KOPT-K1 (cell line): ENCODE measurements at regions not wholly inside any gene's neighbourhood (a gene's known extent, or its start where the extent isn't known, plus 50 kb on each side); places are given as distances from the start of the nearest gene placed in this dataset.

Experiments
- H3K27ac ChIP-seq: fragments of 200-600 bp; sonication (generic); 2 replicates; pipeline ENCODE4 v1.5.1; 2016; ENCODE audit warnings: antibody characterized with exemption, mild to moderate bottlenecking, low read depth, low read length; ENCODE audit not compliant: poor library complexity, severe bottlenecking
- H3K36me3 ChIP-seq: fragments of 200-600 bp; sonication (generic); 2 replicates; pipeline ENCODE4 v1.5.1; 2017; ENCODE audit warnings: antibody characterized with exemption, mild to moderate bottlenecking, low read length, moderate library complexity; ENCODE audit not compliant: insufficient read depth
- H3K9me3 ChIP-seq: fragments of 200-600 bp; sonication (generic); 2 replicates; pipeline ENCODE4 v1.5.1; 2017; ENCODE audit warnings: antibody characterized with exemption, low read length, mild to moderate bottlenecking; ENCODE audit not compliant: insufficient read depth, poor library complexity, severe bottlenecking

- no peaks in the 10 kb centered on the region for H3K36me3 ChIP-seq
- H3K27ac ChIP-seq, result no peak overlapping the region
These were observed 232.5 kb downstream of the BCL11B start for GRCh38 chr14:99039331-99040041.

GRCh38 chr14:99040052-99040451 lies 231.9 kb downstream of the BCL11B start:
- H3K27ac ChIP-seq, result no peak overlapping the region
- no peaks in the 10 kb centered on the region for H3K9me3 ChIP-seq
- H3K36me3 ChIP-seq, result no peaks in the 10 kb centered on the region

More at GRCh38 chr14:99039331-99040041, 232.5 kb downstream of the BCL11B start:
- H3K9me3 ChIP-seq, result no peaks in the 10 kb centered on the region

DNA sequence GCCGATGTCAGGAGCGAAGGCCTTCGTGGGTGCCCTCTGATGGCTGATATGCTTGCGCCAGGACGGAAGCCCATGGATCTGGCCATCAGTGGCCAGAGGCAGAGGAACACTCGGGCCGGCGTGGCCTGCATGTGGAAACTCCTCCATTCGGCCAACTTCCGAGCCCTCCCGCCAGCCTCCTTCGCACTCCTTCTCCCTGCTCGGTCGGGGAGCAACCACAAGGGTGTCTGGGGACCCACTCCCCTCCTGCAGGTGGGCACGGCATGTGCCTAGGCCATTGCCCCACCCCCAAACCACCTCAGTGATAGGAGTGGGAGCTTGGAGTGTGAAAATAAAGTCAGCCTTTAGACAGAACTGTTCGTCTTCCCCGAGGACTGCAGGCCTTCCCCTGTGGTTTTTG lies 231.3 kb downstream of the BCL11B start:
- Histone ChIP-seq H3K36me3 (no peaks in the 10 kb centered on the region), H3K9me3 (no peaks in the 10 kb centered on the region), H3K27ac (no peak overlapping the region)

GRCh38 chr14:99041141-99041819 lies 230.7 kb downstream of the BCL11B start:
- H3K27ac ChIP-seq, result no peak overlapping the region

GRCh38 chr14:99041820-99042174 lies 230.2 kb downstream of the BCL11B start:
- Histone ChIP-seq H3K27ac (no peak overlapping the region), H3K36me3 (no peaks in the 10 kb centered on the region)

More at GRCh38 chr14:99041141-99041819, 230.7 kb downstream of the BCL11B start:
- H3K36me3 ChIP-seq, result no peaks in the 10 kb centered on the region
- no peaks in the 10 kb centered on the region for H3K9me3 ChIP-seq

GRCh38 chr14:99042381-99043266 lies 229.4 kb downstream of the BCL11B start:
- H3K27ac ChIP-seq, result no peak overlapping the region
- no peaks in the 10 kb centered on the region for H3K9me3 ChIP-seq
- H3K36me3 ChIP-seq, result no peaks in the 10 kb centered on the region

More at GRCh38 chr14:99041820-99042174, 230.2 kb downstream of the BCL11B start:
- no peaks in the 10 kb centered on the region for H3K9me3 ChIP-seq

- no peaks in the 10 kb centered on the region for H3K9me3 ChIP-seq
- no peak overlapping the region for H3K27ac ChIP-seq
- no peaks in the 10 kb centered on the region for H3K36me3 ChIP-seq
These were observed 228.8 kb downstream of the BCL11B start for GRCh38 chr14:99043267-99043615.

GRCh38 chr14:99043756-99044155 lies 228.2 kb downstream of the BCL11B start:
- Histone ChIP-seq H3K36me3 (no peaks in the 10 kb centered on the region), H3K9me3 (no peaks in the 10 kb centered on the region), H3K27ac (no peak overlapping the region)

- Histone ChIP-seq H3K36me3 (no peaks in the 10 kb centered on the region), H3K27ac (no peak overlapping the region), H3K9me3 (peaks cover 9% of the 10 kb centered on the region)
These were observed 224.5 kb downstream of the BCL11B start for GRCh38 chr14:99047441-99048031.

DNA sequence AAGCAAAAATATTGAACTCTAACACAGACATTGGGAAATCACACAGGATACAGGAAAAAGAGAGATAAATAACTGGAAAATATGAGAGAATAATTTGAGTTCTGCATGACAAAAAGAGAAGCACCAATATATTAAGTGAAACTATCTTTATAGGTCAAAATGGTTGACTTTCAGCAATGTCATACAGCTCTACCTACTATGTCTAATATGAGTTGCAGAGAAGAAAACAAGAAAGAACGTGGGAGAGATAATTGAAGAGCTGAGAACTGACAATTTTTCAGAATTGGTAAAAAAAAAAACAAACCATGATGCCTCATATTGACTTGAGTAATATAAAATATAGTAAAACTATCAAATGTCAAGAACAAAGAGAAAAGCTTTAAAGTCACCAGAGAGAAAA lies 221.7 kb downstream of the BCL11B start:
- Histone ChIP-seq H3K36me3 (no peaks in the 10 kb centered on the region), H3K27ac (no peak overlapping the region), H3K9me3 (peaks cover 20% of the 10 kb centered on the region)

GRCh38 chr14:99052467-99052866 lies 219.5 kb downstream of the BCL11B start:
- Histone ChIP-seq H3K27ac (no peak overlapping the region), H3K9me3 (peaks cover 23% of the 10 kb centered on the region), H3K36me3 (no peaks in the 10 kb centered on the region)

DNA sequence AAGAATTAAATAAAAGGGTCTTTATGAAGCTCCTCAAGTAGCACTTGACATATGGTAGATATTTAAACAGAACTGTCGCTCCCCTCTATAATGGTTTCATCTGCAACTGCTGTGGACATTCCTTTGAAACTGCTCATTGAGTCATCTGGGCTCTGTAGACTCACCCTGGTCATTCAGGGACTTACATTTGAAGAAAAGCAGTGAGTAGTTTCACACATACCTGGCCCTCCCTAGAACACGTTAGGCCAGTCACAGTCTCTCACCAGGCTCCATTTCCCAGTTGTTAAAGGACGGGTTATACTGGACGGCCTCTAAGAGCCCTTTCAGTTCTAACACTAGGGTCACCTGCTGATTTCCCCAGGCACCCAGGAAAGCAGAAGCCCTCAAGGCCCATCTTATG lies 217.0 kb downstream of the BCL11B start:
- H3K27ac ChIP-seq, result no peak overlapping the region
- peaks cover 23% of the 10 kb centered on the region for H3K9me3 ChIP-seq
- H3K36me3 ChIP-seq, result no peaks in the 10 kb centered on the region

DNA sequence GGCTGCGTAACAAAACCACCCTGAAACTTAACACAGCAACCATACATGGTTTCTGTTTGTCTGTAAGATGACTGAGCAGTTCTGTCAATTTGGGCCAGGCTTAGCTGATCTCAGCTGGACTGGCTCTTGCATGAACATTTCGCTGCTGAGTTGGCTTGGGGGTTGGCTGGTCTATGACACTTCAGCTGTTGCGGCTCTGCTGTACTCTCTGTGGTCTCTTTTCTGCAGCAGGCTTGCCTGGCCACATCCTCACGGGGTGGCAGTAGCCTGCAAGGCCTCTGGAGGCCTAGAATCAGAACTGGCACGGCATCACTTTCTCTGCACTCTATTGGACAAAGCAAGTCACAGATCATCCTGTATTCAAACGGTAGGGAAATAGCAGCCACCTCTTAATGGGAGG lies 216.2 kb downstream of the BCL11B start:
- H3K27ac ChIP-seq, result no peak overlapping the region
- no peaks in the 10 kb centered on the region for H3K36me3 ChIP-seq
- peaks cover 23% of the 10 kb centered on the region for H3K9me3 ChIP-seq

DNA sequence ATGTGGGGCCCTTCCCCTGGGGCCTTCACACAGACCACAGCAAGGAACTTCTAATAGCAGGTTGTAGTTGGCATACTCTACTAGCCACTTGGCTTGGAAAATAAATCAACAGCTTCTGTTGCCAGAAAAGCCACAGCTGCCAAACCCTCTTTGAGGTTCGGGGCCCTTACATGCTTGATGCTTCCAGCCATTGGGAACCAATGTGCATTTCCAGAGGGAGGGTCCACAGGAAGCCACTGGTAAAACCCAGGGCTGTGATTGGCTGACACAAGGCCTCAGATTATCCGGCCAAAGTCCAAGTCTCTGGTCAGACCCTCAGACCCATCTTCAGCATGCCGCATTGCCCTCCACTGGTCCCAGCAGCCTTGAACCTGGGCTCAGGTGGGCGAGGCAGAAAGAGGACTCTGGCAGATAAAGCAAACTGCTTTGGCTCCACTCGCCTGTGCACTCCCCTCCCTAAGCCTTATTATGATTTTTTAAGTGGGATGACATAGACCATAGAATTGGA lies 214.4 kb downstream of the BCL11B start:
- Histone ChIP-seq H3K36me3 (no peaks in the 10 kb centered on the region), H3K27ac (no peak overlapping the region), H3K9me3 (peaks cover 13% of the 10 kb centered on the region)

- Histone ChIP-seq H3K9me3 (peaks cover 6% of the 10 kb centered on the region), H3K36me3 (no peaks in the 10 kb centered on the region), H3K27ac (no peak overlapping the region)
These were observed 213.5 kb downstream of the BCL11B start for GRCh38 chr14:99058542-99058941.
